Activated T-cell treated with anti-CD3 and anti-CD28 coated beads, Interleukin-2, amount 50 U/mL, for 72 hours (primary cell): ENCODE measurements at regions not wholly inside any gene's neighbourhood (a gene's known extent, or its start where the extent isn't known, plus 50 kb on each side); places are given as distances from the start of the nearest gene placed in this dataset.

ENCODE experiments used
- ATAC-seq, 2 donors: fragments of 150-1000 bp; cut with Tn5 transposase; replicated peaks in 1 of 2; 2 replicates each; pipeline ENCODE4 v1.10.0; 2021; ENCODE audit warnings: moderate library complexity in 2 of 2, mild to moderate bottlenecking in 1 of 2
- DNase-seq, 2 donors: peaks; one replicate each; pipeline ENCODE4 v3.0.0; 2021 to 2022; ENCODE audit warnings: mixed read lengths in 1 of 2
- H3K27ac Mint-ChIP-seq: one replicate; pipeline ENCODE4 v1.8.0; 2022; ENCODE audit warnings: mild to moderate bottlenecking, moderate library complexity, mixed read lengths
- H3K27me3 Mint-ChIP-seq: one replicate; pipeline ENCODE4 v1.8.0; 2022; ENCODE audit warnings: low read depth, mixed read lengths
- H3K36me3 Mint-ChIP-seq, 2 donors: one replicate each; pipeline ENCODE4 v1.8.0; 2022; ENCODE audit warnings: mixed read lengths in 2 of 2, mild to moderate bottlenecking in 1 of 2; ENCODE audit not compliant: insufficient read depth in 2 of 2
- H3K4me1 Mint-ChIP-seq: one replicate; pipeline ENCODE4 v1.8.0; 2022; ENCODE audit warnings: low read depth, mixed read lengths
- H3K4me3 Mint-ChIP-seq, 2 donors: one replicate each; pipeline ENCODE4 v1.8.0; 2022; ENCODE audit warnings: mild to moderate bottlenecking in 2 of 2, mixed read lengths in 2 of 2, moderate library complexity in 2 of 2
- H3K9me3 Mint-ChIP-seq, 2 donors: one replicate each; pipeline ENCODE4 v1.8.0; 2022; ENCODE audit warnings: mixed read lengths in 2 of 2

GRCh38 chr21:39124681-39125251 lies 58.5 kb downstream of the PSMG1 start:
- peaks cover 6% of the 10 kb centered on the region for H3K4me1 Mint-ChIP-seq
- no peak overlapping the region for H3K27ac Mint-ChIP-seq
- no peaks in the 10 kb centered on the region for H3K27me3 Mint-ChIP-seq
- no peak overlapping the region for H3K4me3 Mint-ChIP-seq
- peaks cover 4% of the 10 kb centered on the region in 2 donors for H3K9me3 Mint-ChIP-seq
- H3K36me3 Mint-ChIP-seq: peaks cover 3 to 5% of the 10 kb centered on the region in 2 donors
- ATAC-seq: no peak
- no peak for DNase-seq

- ATAC-seq (no peak), DNase-seq (no peak)
- Mint-ChIP-seq H3K4me3 (no peak overlapping the region), H3K9me3 (peaks cover 4% of the 10 kb centered on the region in 2 donors), H3K27me3 (no peaks in the 10 kb centered on the region), H3K4me1 (peaks cover 6% of the 10 kb centered on the region), H3K36me3 (peaks cover 3 to 5% of the 10 kb centered on the region in 2 donors), H3K27ac (no peak overlapping the region)
Measured at GRCh38 chr21:39123375-39123774, 59.9 kb downstream of the PSMG1 start.

- Mint-ChIP-seq H3K27me3 (no peaks in the 10 kb centered on the region), H3K27ac (no peak overlapping the region), H3K9me3 (peaks cover 4% of the 10 kb centered on the region in 2 donors), H3K4me1 (peaks cover 6% of the 10 kb centered on the region), H3K36me3 (peaks cover 3 to 5% of the 10 kb centered on the region in 2 donors), H3K4me3 (no peak overlapping the region)
- ATAC-seq (no peak), DNase-seq (no peak)
Measured at GRCh38 chr21:39121600-39122355, 61.5 kb downstream of the PSMG1 start.

GRCh38 chr21:39120876-39121599 lies 62.2 kb downstream of the PSMG1 start:
- Mint-ChIP-seq H3K27me3 (no peaks in the 10 kb centered on the region), H3K4me1 (peaks cover 5% of the 10 kb centered on the region), H3K9me3 (peaks cover 4% of the 10 kb centered on the region in 2 donors), H3K36me3 (peaks cover 3 to 5% of the 10 kb centered on the region in 2 donors), H3K4me3 (no peak overlapping the region), H3K27ac (no peak overlapping the region)
- no peak for DNase-seq
- no peak for ATAC-seq

GRCh38 chr21:39119891-39120290 lies 63.4 kb downstream of the PSMG1 start:
- H3K36me3 Mint-ChIP-seq: peaks cover 3 to 5% of the 10 kb centered on the region in 2 donors
- peaks cover 4% of the 10 kb centered on the region in 2 donors for H3K9me3 Mint-ChIP-seq
- no peaks in the 10 kb centered on the region for H3K27me3 Mint-ChIP-seq
- H3K4me3 Mint-ChIP-seq: no peak overlapping the region
- no peak overlapping the region for H3K27ac Mint-ChIP-seq
- H3K4me1 Mint-ChIP-seq: no peaks in the 10 kb centered on the region
- DNase-seq: no peak
- ATAC-seq: no peak

- Mint-ChIP-seq H3K27me3 (no peaks in the 10 kb centered on the region), H3K4me3 (no peak overlapping the region), H3K9me3 (peaks cover 4% of the 10 kb centered on the region in 2 donors), H3K4me1 (no peaks in the 10 kb centered on the region), H3K27ac (no peak overlapping the region), H3K36me3 (peaks cover 3 to 5% of the 10 kb centered on the region in 2 donors)
- ATAC-seq (no peak), DNase-seq (no peak)
Measured at GRCh38 chr21:39118604-39119215, 64.5 kb downstream of the PSMG1 start.

- Mint-ChIP-seq H3K9me3 (peaks cover 4% of the 10 kb centered on the region in 2 donors), H3K27ac (no peak overlapping the region), H3K4me1 (no peaks in the 10 kb centered on the region), H3K36me3 (peaks cover 3 to 4% of the 10 kb centered on the region in 2 donors), H3K27me3 (no peaks in the 10 kb centered on the region), H3K4me3 (no peak overlapping the region)
- ATAC-seq (no peak), DNase-seq (no peak)
Measured at GRCh38 chr21:39118061-39118460, 65.2 kb downstream of the PSMG1 start.

- DNase-seq: no peak
- H3K36me3 Mint-ChIP-seq: peaks cover 3% of the 10 kb centered on the region in 2 donors
- H3K27ac Mint-ChIP-seq: no peak overlapping the region
- no peaks in the 10 kb centered on the region for H3K4me1 Mint-ChIP-seq
- no peaks in the 10 kb centered on the region for H3K27me3 Mint-ChIP-seq
- no peak overlapping the region for H3K4me3 Mint-ChIP-seq
- peaks cover 4% of the 10 kb centered on the region in 2 donors for H3K9me3 Mint-ChIP-seq
- no peak for ATAC-seq
Measured at GRCh38 chr21:39117440-39117970, 65.7 kb downstream of the PSMG1 start.

- Mint-ChIP-seq H3K4me3 (no peak overlapping the region), H3K9me3 (peaks cover 0 to under 1% of the 10 kb centered on the region in 2 donors), H3K27ac (no peak overlapping the region), H3K4me1 (no peaks in the 10 kb centered on the region), H3K27me3 (no peaks in the 10 kb centered on the region), H3K36me3 (no peaks in the 10 kb centered on the region)
- ATAC-seq (no peak), DNase-seq (no peak)
Measured at GRCh38 chr21:39116761-39117439, 66.4 kb downstream of the PSMG1 start.

- H3K4me1 Mint-ChIP-seq: no peaks in the 10 kb centered on the region
- ATAC-seq (no peak), DNase-seq (no peak)
- H3K27me3 Mint-ChIP-seq: no peaks in the 10 kb centered on the region
- no peaks in the 10 kb centered on the region for H3K36me3 Mint-ChIP-seq
- no peaks in the 10 kb centered on the region for H3K9me3 Mint-ChIP-seq
- no peak overlapping the region for H3K4me3 Mint-ChIP-seq
- H3K27ac Mint-ChIP-seq: no peak overlapping the region
Measured at GRCh38 chr21:39115576-39116235, 67.5 kb downstream of the PSMG1 start.

- ATAC-seq: no peak
- Mint-ChIP-seq H3K27ac (no peak overlapping the region), H3K4me1 (no peaks in the 10 kb centered on the region), H3K4me3 (no peak overlapping the region), H3K27me3 (no peaks in the 10 kb centered on the region), H3K36me3 (no peaks in the 10 kb centered on the region), H3K9me3 (no peaks in the 10 kb centered on the region)
- no peak for DNase-seq
Measured at GRCh38 chr21:39114871-39115575, 68.2 kb downstream of the PSMG1 start.
